SK-N-SH (cell line): ENCODE measurements at regions not wholly inside any gene's neighbourhood (a gene's known extent, or its start where the extent isn't known, plus 50 kb on each side); places are given as distances from the start of the nearest gene placed in this dataset.

ENCODE experiments used
- CTCF ChIA-PET: fragments of 300-600, 350-600 bp; formaldehyde crosslinking; extraction: SDS; loops from one replicate; lab custom pipeline; 2021; lab: Yijun Ruan, JAX
- POLR2A ChIA-PET: fragments of 350-600 bp; sonication (Branson Sonifier 250); formaldehyde crosslinking; extraction: SDS; loops from one replicate; lab custom pipeline; 2020; ENCODE audit warnings: antibody characterized with exemption, inconsistent platforms; lab: Yijun Ruan, JAX
- DNase-seq: peaks from one replicate; pipeline ENCODE4 v3.0.0; 2012
- H2AFZ ChIP-seq: fragments of 200-600 bp; sonication (generic); 2 replicates; pipeline ENCODE4 v1.8.1; 2016; ENCODE audit warnings: antibody characterized with exemption, mild to moderate bottlenecking, low read depth
- H3F3A ChIP-seq: fragments of 200-600 bp; sonication (generic); replicated peaks from 2 replicates; pipeline ENCODE3; 2016; ENCODE audit warnings: antibody characterized with exemption, mild to moderate bottlenecking; ENCODE audit not compliant: insufficient read depth
- H3K27ac ChIP-seq, 2 experiments: fragments of 200-500 bp in 1 of 2; fragments of 200-600 bp in 1 of 2; sonication (Bioruptor generic) in 1 of 2; sonication (generic), shearing (Covaris generic) in 1 of 2; 2 replicates each; pipeline versions ENCODE4 v1.5.1 to v1.6.1; 2014 to 2016; ENCODE audit warnings: low read depth in 2 of 2, inconsistent platforms in 1 of 2, low read length in 1 of 2, mild to moderate bottlenecking in 1 of 2, mixed read lengths in 1 of 2
- H3K27me3 ChIP-seq: fragments of 200-600 bp; sonication (generic), shearing (Covaris generic); 2 replicates; pipeline ENCODE4 v1.6.1; 2016; ENCODE audit warnings: mixed run types; ENCODE audit not compliant: insufficient read depth
- H3K36me3 ChIP-seq, 2 experiments: fragments of 200-500 bp in 1 of 2; fragments of 200-600 bp in 1 of 2; sonication (Bioruptor generic) in 1 of 2; sonication (generic) in 1 of 2; replicated peaks in 1 of 2; 2 replicates each; pipeline versions ENCODE3 to v1.5.1; 2014 to 2016; ENCODE audit warnings: low read length in 1 of 2, mild to moderate bottlenecking in 1 of 2; ENCODE audit not compliant: insufficient read depth in 2 of 2, control insufficient read depth in 1 of 2
- H3K4me1 ChIP-seq, 2 experiments: fragments of 200-500 bp in 1 of 2; fragments of 200-600 bp in 1 of 2; sonication (Bioruptor generic) in 1 of 2; sonication (generic), shearing (Covaris generic) in 1 of 2; 2 replicates each; pipeline versions ENCODE4 v1.5.1 to v1.6.1; 2014 to 2016; ENCODE audit warnings: low read depth in 1 of 2, low read length in 1 of 2, mixed run types in 1 of 2; ENCODE audit not compliant: insufficient read depth in 2 of 2, control insufficient read depth in 1 of 2
- H3K4me2 ChIP-seq: fragments of 200-600 bp; sonication (generic), shearing (Covaris generic); 2 replicates; pipeline ENCODE4 v1.6.1; 2017; ENCODE audit warnings: mixed run types
- H3K4me3 ChIP-seq, 2 experiments: fragments of 200-500 bp in 1 of 2; fragments of 200-600 bp in 1 of 2; sonication (Bioruptor generic) in 1 of 2; sonication (generic), shearing (Covaris generic) in 1 of 2; 2 replicates each; pipeline versions ENCODE4 v1.5.1 to v1.8.1; 2014 to 2016; ENCODE audit warnings: low read depth in 2 of 2, inconsistent platforms in 1 of 2, low read length in 1 of 2, mild to moderate bottlenecking in 1 of 2, mixed read lengths in 1 of 2, moderate library complexity in 1 of 2
- H3K79me2 ChIP-seq: fragments of 200-600 bp; sonication (generic); 2 replicates; pipeline ENCODE4 v1.8.1; 2017; ENCODE audit warnings: mild to moderate bottlenecking; ENCODE audit not compliant: insufficient read depth
- H3K9ac ChIP-seq: fragments of 200-600 bp; sonication (generic); 2 replicates; pipeline ENCODE4 v1.6.1; 2017; ENCODE audit warnings: mixed run types
- H3K9me2 ChIP-seq: fragments of 200-600 bp; sonication (generic); 2 replicates; pipeline ENCODE4 v1.6.1; 2017; ENCODE audit warnings: mixed run types
- H3K9me3 ChIP-seq: fragments of 200-600 bp; sonication (generic); 2 replicates; pipeline ENCODE4 v1.6.1; 2017; ENCODE audit warnings: mixed run types, mild to moderate bottlenecking, moderate library complexity
- H4K20me1 ChIP-seq: fragments of 200-600 bp; sonication (generic); 2 replicates; pipeline ENCODE4 v1.6.1; 2017; ENCODE audit warnings: mild to moderate bottlenecking, mixed run types; ENCODE audit not compliant: insufficient read depth
- EZH2phosphoT487 ChIP-seq: fragments of 200-600 bp; sonication (generic); IDR thresholded peaks from 2 replicates; pipeline ENCODE4 v1.6.1; 2017; ENCODE audit warnings: low read depth, mixed run types, mild to moderate bottlenecking, antibody characterized with exemption, moderate library complexity, borderline replicate concordance
- FOSL2 ChIP-seq: IDR thresholded peaks from 2 replicates; pipeline ENCODE4 v1.4.0; 2012; ENCODE audit warnings: low read depth, mild to moderate bottlenecking, moderate library complexity, borderline replicate concordance
- GABPA ChIP-seq: IDR thresholded peaks from 2 replicates; pipeline ENCODE4 v1.4.0; 2012; ENCODE audit warnings: low read depth, mild to moderate bottlenecking
- MEF2A ChIP-seq: IDR thresholded peaks from 2 replicates; pipeline ENCODE4 v1.4.0; 2012; ENCODE audit warnings: low read depth, borderline replicate concordance
- NRF1 ChIP-seq: IDR thresholded peaks from 2 replicates; pipeline ENCODE4 v1.6.1; 2012; ENCODE audit warnings: low read depth, mild to moderate bottlenecking, low read length
- RAD21 ChIP-seq: IDR thresholded peaks from 2 replicates; pipeline ENCODE4 v1.6.1; 2012; ENCODE audit warnings: mild to moderate bottlenecking, low read length
- TEAD4 ChIP-seq: IDR thresholded peaks from 2 replicates; pipeline ENCODE4 v1.4.0; 2012; ENCODE audit warnings: mild to moderate bottlenecking, borderline replicate concordance; ENCODE audit not compliant: insufficient read depth
- WGBS: methylation state at CpG from one replicate; pipeline ENCODE4 v1.1.6; 2017; ENCODE audit warnings: low lambda C conversion rate; 5-methylcytosine and 5-hydroxymethylcytosine counted together
- TF ChIP-seq, protein P1 (sequence below): IDR thresholded peaks from 2 replicates; pipeline ENCODE4; 2012
- TF ChIP-seq, protein P2 (sequence below): IDR thresholded peaks from 2 replicates; pipeline ENCODE4 v1.4.0; 2012; ENCODE audit warnings: low read depth, borderline replicate concordance
- TF ChIP-seq, protein P3 (sequence below): fragments of 150-350 bp; IDR thresholded peaks from 2 replicates; pipeline ENCODE4 v1.6.1; 2016; ENCODE audit warnings: mild to moderate bottlenecking, low read depth, low read length
- TF ChIP-seq, protein P4 (sequence below): fragments of 150-350 bp; IDR thresholded peaks from 2 replicates; pipeline ENCODE4 v1.6.1; 2017; ENCODE audit warnings: antibody characterized with exemption, low read length, low read depth, borderline replicate concordance

DNA sequence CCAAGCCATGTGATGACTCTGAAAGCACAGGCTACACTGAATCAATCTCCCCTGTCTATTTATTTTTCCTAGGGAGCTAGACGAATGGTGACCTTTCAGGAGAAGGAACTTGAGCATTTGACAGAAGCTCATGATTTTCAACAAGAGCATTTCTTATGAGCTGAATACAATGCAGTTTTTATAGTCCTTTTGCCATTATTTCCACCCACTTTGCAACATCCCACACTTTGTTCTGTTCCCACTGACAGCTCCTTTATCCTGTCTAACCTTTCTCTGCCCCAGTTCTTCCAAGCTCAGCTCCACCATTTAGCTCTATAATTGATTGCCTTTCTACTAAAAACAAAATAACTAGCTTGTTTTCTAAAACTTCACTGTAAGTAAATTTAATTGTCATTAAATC, 91.9 kb upstream of the PRSS1 start:
- TF ChIP-seq, protein P1, sequence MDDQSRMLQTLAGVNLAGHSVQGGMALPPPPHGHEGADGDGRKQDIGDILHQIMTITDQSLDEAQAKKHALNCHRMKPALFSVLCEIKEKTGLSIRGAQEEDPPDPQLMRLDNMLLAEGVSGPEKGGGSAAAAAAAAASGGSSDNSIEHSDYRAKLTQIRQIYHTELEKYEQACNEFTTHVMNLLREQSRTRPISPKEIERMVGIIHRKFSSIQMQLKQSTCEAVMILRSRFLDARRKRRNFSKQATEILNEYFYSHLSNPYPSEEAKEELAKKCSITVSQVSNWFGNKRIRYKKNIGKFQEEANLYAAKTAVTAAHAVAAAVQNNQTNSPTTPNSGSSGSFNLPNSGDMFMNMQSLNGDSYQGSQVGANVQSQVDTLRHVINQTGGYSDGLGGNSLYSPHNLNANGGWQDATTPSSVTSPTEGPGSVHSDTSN = no peak
- TF ChIP-seq TEAD4 (no peak), GABPA (no peak), FOSL2 (no peak), RAD21 (no peak)
- TF ChIP-seq, protein P2, sequence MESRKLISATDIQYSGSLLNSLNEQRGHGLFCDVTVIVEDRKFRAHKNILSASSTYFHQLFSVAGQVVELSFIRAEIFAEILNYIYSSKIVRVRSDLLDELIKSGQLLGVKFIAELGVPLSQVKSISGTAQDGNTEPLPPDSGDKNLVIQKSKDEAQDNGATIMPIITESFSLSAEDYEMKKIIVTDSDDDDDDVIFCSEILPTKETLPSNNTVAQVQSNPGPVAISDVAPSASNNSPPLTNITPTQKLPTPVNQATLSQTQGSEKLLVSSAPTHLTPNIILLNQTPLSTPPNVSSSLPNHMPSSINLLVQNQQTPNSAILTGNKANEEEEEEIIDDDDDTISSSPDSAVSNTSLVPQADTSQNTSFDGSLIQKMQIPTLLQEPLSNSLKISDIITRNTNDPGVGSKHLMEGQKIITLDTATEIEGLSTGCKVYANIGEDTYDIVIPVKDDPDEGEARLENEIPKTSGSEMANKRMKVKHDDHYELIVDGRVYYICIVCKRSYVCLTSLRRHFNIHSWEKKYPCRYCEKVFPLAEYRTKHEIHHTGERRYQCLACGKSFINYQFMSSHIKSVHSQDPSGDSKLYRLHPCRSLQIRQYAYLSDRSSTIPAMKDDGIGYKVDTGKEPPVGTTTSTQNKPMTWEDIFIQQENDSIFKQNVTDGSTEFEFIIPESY = no peak
- TF ChIP-seq, protein P3, sequence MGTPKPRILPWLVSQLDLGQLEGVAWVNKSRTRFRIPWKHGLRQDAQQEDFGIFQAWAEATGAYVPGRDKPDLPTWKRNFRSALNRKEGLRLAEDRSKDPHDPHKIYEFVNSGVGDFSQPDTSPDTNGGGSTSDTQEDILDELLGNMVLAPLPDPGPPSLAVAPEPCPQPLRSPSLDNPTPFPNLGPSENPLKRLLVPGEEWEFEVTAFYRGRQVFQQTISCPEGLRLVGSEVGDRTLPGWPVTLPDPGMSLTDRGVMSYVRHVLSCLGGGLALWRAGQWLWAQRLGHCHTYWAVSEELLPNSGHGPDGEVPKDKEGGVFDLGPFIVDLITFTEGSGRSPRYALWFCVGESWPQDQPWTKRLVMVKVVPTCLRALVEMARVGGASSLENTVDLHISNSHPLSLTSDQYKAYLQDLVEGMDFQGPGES = no peak
- H3K4me3 ChIP-seq = no peak overlapping the region
- H3K27me3 ChIP-seq = peaks cover 10% of the 10 kb centered on the region; the same call in 1 of the 2 replicates
- CTCF ChIA-PET = interaction anchor here (0.8 to 2.9 kb wide), 2 partner anchors 53 to 126 kb away, joined by 4 to 19 read pairs; no protein-coding TSS in a partner anchor
- POLR2A ChIA-PET = no interaction called here
- no peaks in the 10 kb centered on the region for H3K79me2 ChIP-seq
- H3K27ac ChIP-seq = no peak overlapping the region
- H3K36me3 ChIP-seq = no peaks in the 10 kb centered on the region
- H3F3A ChIP-seq = no peaks in the 10 kb centered on the region
- no peaks in the 10 kb centered on the region for H3K9me3 ChIP-seq
- no peak overlapping the region for H3K9ac ChIP-seq
- 13% methylated on average over 1 of the region's 1 CpG for WGBS
- no peaks in the 10 kb centered on the region for H3K9me2 ChIP-seq
- DNase-seq = no peak
- no peaks in the 10 kb centered on the region; a peak in 1 of 4 replicates for H3K4me1 ChIP-seq
- H4K20me1 ChIP-seq = no peaks in the 10 kb centered on the region
- no peak overlapping the region for H2AFZ ChIP-seq
- H3K4me2 ChIP-seq = no peak overlapping the region

DNA sequence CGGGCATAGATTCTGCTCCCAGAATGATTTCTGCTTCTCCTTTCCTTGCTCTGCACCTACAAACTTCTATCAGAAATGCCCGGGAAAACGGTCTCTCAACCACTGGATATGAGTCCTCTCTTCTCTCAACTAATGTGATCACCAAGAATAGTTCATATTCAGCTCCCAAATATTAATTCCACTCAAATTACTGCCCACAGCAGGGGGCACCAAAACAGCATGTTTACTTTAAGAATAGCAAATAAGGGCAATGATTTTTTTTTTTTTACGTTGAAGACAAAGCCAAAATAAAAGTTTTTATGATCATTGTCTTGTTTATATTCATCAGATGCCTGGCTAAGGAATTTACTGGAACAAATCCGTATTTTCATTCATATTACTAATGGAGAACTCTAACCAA, 94.9 kb upstream of the PRSS1 start:
- Histone ChIP-seq H3K4me1 (no peaks in the 10 kb centered on the region; a peak in 1 of 4 replicates), H3K9me2 (no peaks in the 10 kb centered on the region), H3K79me2 (no peaks in the 10 kb centered on the region), H3K36me3 (no peaks in the 10 kb centered on the region), H3K4me3 (no peak overlapping the region)
- DNase-seq = no peak
- TF ChIP-seq, protein P3 = no peak
- TF ChIP-seq EZH2phosphoT487 (no peak), MEF2A (no peak), NRF1 (no peak), RAD21 (no peak)
- TF ChIP-seq, protein P4, sequence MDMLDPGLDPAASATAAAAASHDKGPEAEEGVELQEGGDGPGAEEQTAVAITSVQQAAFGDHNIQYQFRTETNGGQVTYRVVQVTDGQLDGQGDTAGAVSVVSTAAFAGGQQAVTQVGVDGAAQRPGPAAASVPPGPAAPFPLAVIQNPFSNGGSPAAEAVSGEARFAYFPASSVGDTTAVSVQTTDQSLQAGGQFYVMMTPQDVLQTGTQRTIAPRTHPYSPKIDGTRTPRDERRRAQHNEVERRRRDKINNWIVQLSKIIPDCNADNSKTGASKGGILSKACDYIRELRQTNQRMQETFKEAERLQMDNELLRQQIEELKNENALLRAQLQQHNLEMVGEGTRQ = no peak
- TF ChIP-seq, all 33 proteins: peak for 0
- no peak overlapping the region for H3K4me2 ChIP-seq
- ChIA-PET CTCF (interaction anchor here (0.7 to 1.8 kb wide), 4 partner anchors 50 to 212 kb away, joined by 4 to 6 read pairs (median 4); partner anchors contain the start of gene PRSS1), POLR2A (no interaction called here)
- no peak overlapping the region for H3K27ac ChIP-seq
- H3K9ac ChIP-seq = no peak overlapping the region
- H3K9me3 ChIP-seq = no peaks in the 10 kb centered on the region
- no peaks in the 10 kb centered on the region for H3F3A ChIP-seq
- WGBS = 36% methylated on average over 5 of the region's 5 CpGs
- H4K20me1 ChIP-seq = no peaks in the 10 kb centered on the region
- H3K27me3 ChIP-seq = peaks cover 10% of the 10 kb centered on the region; the same call in 1 of the 2 replicates
- no peak overlapping the region for H2AFZ ChIP-seq
